ENCODE measurements at regions not wholly inside any gene's neighbourhood (a gene's known extent, or its start where the extent isn't known, plus 50 kb on each side); places are given as distances from the start of the nearest gene placed in this dataset.

- TF ChIP-seq, protein P1, sequence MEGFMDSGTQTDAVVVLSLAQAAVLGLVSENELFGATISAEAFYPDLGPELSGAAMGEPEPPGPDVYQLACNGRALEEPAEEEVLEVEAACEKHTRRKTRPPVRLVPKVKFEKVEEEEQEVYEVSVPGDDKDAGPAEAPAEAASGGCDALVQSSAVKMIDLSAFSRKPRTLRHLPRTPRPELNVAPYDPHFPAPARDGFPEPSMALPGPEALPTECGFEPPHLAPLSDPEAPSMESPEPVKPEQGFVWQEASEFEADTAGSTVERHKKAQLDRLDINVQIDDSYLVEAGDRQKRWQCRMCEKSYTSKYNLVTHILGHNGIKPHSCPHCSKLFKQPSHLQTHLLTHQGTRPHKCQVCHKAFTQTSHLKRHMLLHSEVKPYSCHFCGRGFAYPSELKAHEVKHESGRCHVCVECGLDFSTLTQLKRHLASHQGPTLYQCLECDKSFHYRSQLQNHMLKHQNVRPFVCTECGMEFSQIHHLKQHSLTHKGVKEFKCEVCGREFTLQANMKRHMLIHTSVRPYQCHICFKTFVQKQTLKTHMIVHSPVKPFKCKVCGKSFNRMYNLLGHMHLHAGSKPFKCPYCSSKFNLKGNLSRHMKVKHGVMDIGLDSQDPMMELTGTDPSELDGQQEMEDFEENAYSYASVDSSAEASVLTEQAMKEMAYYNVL (CRISPR knock-in tag; IDR thresholded peaks at IDR 0.05; ENCODE audit: borderline replicate concordance): no peak
- TF ChIP-seq ZNF678 (CRISPR knock-in tag; IDR thresholded peaks at IDR 0.05): no peak
- no peak for TF ChIP-seq MAFF (IDR thresholded peaks at IDR 0.05; ENCODE audit: low read depth, low read length)
- no peak for TF ChIP-seq U2AF1 (optimal IDR thresholded peaks at IDR 0.05; ENCODE audit: low read depth, low read length)
- TF ChIP-seq YEATS4 (CRISPR knock-in tag; IDR thresholded peaks at IDR 0.05; ENCODE audit: borderline replicate concordance): no peak
- TF ChIP-seq, protein P2, sequence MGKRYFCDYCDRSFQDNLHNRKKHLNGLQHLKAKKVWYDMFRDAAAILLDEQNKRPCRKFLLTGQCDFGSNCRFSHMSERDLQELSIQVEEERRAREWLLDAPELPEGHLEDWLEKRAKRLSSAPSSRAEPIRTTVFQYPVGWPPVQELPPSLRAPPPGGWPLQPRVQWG (CRISPR knock-in tag; IDR thresholded peaks at IDR 0.05; ENCODE audit: borderline replicate concordance, low read depth): no peak
- TF ChIP-seq FOXO1 (CRISPR knock-in tag; IDR thresholded peaks at IDR 0.05): no peak
- no peak for TF ChIP-seq MAF1 (CRISPR knock-in tag; IDR thresholded peaks at IDR 0.05; ENCODE audit: borderline replicate concordance)
Observed at GRCh38 chrX:126695375-126695896, 124.1 kb upstream of the PRR32 start (continued).

- no peak overlapping the region for H3K4me2 ChIP-seq (ENCODE audit: low read depth, low read length)
- H3K27me3 ChIP-seq (ENCODE audit: control insufficient read depth in 1 of 2, insufficient read depth in 2 of 2, low read length in 2 of 2): no peaks in the 10 kb centered on the region
- no peaks in the 10 kb centered on the region for H3K79me2 ChIP-seq (ENCODE audit: insufficient read depth, low read length)
- no peak overlapping the region for H3K9ac ChIP-seq (ENCODE audit: insufficient read depth, low read depth, low read length)
- no TSS peak for BruUV-seq (replicated peaks)
- H2AFZ ChIP-seq (ENCODE audit: low read length): no peak overlapping the region
- H4K20me1 ChIP-seq (ENCODE audit: insufficient read depth, low read length): no peaks in the 10 kb centered on the region
- in situ Hi-C loops (cut with HindIII; ENCODE audit: extremely low pct_ligation_motif_present, low pct_unique_long_range_greater_than_20kb) (no loop called here), intact Hi-C loops (cut with micrococcal nuclease; ENCODE audit: unreplicated experiment) (no loop called here)
- WGBS (ENCODE audit: low lambda C conversion rate): 0% methylated on average over 2 of the region's 2 CpGs
- peaks cover 19% of the 10 kb centered on the region; the same call in 1 of the 2 replicates for H3K9me3 ChIP-seq (ENCODE audit: low read length)
- no peak overlapping the region for H3K4me3 ChIP-seq (replicated peaks in 1 of 3; ENCODE audit: insufficient read depth in 1 of 3, low read depth in 2 of 3, low read length in 3 of 3)
- ChIA-PET POLR2A (no interaction called here), CTCF (ENCODE audit: low intra/inter-chr PET ratio, low total read pairs) (no interaction called here)
- no peak for ATAC-seq
- TF ChIP-seq ZFP62 (CRISPR knock-in tag; IDR thresholded peaks at IDR 0.05) (no peak), HNRNPK (IDR thresholded peaks at IDR 0.05; ENCODE audit: low read depth, low read length, poor library complexity, severe bottlenecking) (peak; percentile 78), ZNF260 (CRISPR knock-in tag; IDR thresholded peaks at IDR 0.05; ENCODE audit: borderline replicate concordance, low read depth) (no peak), GLI4 (CRISPR knock-in tag; IDR thresholded peaks at IDR 0.05; ENCODE audit: borderline replicate concordance) (no peak)
- TF ChIP-seq, protein P3, sequence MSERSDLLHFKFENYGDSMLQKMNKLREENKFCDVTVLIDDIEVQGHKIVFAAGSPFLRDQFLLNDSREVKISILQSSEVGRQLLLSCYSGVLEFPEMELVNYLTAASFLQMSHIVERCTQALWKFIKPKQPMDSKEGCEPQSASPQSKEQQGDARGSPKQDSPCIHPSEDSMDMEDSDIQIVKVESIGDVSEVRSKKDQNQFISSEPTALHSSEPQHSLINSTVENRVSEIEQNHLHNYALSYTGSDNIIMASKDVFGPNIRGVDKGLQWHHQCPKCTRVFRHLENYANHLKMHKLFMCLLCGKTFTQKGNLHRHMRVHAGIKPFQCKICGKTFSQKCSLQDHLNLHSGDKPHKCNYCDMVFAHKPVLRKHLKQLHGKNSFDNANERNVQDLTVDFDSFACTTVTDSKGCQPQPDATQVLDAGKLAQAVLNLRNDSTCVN (CRISPR knock-in tag; IDR thresholded peaks at IDR 0.05; ENCODE audit: borderline replicate concordance): no peak
- no peak overlapping the region for H3K27ac ChIP-seq (ENCODE audit: extremely low read length, insufficient read depth, low read length)
- DNase-seq (ENCODE audit: low spot score): no peak
- H3K4me1 ChIP-seq (ENCODE audit: insufficient read depth, low read length): no peaks in the 10 kb centered on the region
- FAIRE-seq: no peak
- no peaks in the 10 kb centered on the region for H3K36me3 ChIP-seq (replicated peaks in 1 of 2; ENCODE audit: control insufficient read depth in 1 of 2, insufficient read depth in 2 of 2, low read length in 2 of 2)
Observed at GRCh38 chrX:126697091-126697490, 122.4 kb upstream of the PRR32 start.

Measured in HepG2 (cell line).